Occipital lobe (tissue), 1 donor: ENCODE measurements at regions not wholly inside any gene's neighbourhood (a gene's known extent, or its start where the extent isn't known, plus 50 kb on each side); places are given as distances from the start of the nearest gene placed in this dataset.
"Not testable (repeated sequence)": the region's sequence is repeated elsewhere in the genome, so short reads cannot be mapped to it uniquely, and the experiment has no call there.

Experiments used
- DNase-seq: peaks from one replicate; lab custom pipeline; 2025; lab: John Stamatoyannopoulos, UW

DNA sequence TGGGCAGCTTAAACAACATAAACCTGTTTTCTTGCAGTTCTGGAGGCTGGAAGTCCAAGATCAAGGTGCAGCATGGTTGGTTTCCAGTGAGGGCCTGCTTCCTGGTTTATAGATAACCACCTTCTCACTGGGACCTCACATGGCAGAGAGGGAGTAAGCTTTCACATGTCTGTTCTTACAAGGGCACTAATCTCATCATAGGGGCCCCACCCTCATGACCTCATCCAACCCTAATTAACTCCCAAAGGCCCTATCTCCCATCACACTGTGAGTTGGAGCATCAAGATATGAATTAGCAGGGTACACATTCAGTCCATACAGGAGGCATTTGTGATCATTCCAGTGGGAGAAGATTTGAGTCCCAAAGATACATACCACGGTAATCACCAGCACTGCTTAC lies 50.5 kb upstream of the GRIN2A start:
- no peak for DNase-seq

DNA sequence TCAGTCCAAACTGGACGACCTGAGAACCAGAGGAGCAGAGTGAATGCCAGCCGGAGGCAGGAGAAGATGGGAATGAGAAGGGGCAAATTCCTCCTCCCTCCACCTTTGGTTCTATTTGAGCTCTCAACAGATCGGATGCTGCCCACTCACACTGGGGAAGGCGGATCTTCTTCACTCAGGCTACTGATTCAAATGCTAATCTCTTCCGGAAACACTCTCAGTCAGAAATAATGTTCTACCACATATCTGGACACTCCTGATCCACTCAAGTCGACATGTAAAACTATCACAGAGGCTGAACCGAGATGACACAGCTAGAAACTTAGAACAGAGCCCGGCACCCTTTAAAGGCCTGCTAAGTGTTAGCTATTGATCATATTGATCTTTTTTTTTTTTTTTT lies 57.4 kb upstream of the GRIN2A start:
- DNase-seq = no peak

DNA sequence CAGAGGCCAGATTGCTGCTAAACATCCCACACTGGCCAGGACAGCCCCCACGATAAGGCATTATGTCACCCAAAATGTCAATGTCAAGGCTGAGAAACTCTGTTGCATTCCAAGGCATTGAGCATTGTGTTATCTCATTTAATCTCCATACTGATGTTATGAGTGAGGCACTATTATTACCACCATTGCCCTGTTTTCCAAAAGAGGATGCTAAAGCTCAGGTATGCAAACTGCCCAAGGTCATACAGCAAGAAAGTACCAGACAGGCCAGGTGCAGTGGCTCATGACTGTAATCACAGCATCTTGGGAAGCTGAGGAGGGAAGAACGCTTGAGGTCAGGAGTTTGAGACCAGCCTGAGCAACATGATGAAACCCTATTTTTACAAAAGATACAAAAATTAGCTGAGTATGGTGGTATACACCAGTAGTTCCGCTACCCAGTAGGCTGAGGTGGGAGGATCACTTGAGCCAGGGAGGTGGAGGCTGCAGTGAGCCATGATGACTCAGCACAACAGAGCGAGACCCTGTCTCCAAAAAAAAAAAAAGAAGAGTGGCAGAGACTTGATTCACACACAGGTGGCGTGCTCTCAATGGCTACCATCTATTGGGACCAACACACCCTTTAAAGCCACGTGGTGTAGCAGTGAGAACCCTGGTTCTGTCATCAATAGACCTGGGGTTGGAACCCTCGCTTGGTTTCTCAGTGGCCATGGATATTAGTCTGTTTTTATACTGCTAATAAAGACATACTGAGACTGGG lies 58.8 kb upstream of the GRIN2A start:
- DNase-seq = no peak

DNA sequence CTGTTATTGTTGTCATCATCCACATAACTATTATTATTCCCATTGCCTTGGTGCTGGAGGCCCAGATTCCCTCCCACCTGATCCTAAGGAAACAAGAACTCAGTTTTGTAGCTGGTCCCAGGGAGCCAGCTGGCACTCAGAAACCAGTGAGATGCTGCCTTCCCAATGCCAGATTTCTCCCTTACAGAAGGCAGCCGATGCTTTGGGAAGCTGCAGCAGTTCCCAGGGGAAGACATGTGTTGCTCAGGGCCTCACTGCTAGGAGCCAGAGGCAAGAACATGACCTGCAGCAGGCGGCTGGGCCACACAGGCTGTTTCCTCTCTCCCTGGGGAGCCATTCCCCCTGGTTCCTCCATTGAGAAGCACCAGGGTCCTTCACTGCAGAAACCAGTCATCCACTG lies 59.9 kb upstream of the GRIN2A start:
- peak; percentile 63 for DNase-seq

DNA sequence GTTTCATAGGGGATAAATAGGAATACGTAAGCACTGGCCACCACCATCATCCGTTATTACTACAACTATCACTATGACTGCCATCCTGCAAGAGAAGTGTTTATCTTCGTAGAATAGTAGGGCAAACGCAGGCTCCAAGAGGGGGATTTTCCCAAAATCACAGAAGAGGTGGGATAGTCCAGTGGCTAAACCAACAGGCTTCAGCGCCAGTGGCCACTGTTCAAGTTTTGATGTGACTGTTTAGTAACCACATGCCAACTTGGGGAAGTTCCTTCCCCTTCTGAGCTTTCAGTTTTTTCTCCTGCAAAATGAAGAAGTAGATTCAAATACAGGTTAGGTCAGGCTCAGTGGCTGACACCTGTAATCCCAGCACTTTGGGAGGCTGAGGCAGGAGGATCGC lies 60.7 kb upstream of the GRIN2A start:
- no peak for DNase-seq

DNA sequence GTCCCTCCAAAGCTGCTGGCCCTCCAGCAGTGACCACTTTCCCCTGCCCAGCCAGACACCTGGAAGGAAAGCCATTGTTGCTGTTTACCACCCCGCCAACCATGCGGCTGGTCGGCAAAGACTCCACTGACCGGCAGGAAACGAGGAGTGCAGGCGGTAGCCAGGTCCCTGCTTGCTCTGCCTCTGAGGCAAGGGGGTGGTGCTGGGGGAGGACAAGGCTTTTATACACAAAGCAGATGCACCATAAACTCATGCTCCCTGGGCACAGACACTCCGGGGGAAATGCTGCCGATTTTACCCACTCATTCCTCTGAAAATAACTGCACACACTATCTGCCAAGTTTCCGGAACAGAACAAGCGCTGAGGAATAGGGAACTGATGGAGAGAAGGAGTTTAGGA lies 62.8 kb upstream of the GRIN2A start:
- peak; percentile 53 for DNase-seq

DNA sequence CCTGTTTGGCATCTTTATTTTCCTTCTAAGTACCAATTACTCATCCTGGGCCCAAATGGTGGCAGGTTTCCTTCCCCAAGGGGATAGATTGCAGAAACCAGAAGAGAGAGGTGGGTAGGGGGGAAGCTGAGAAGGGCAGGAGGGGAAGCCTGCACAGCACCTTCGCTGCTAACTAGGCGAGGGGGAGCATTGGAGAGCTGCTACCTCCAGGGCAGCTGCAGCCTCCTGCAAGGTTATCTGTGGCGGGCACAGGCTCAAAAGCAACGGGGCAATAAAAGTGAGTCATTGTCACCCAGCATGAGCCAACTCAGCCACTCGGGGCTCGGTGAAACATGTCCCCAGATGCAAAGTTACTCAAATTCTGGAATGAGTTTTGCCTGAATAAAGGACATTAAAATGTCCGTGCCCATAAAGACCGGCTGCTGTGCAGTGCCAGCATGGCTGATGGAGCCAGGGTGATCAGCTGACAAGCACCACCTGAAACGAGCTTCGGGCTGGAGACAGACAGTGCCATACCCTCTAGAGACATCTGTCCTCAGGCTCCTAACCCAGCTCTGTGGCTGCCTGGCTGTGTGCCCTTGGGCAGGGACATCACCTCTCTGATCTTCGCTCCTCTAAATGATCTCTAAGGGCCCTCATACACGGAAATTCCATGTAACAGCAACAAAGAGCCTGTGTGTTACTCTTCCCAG lies 68.1 kb upstream of the GRIN2A start:
- no peak for DNase-seq

DNA sequence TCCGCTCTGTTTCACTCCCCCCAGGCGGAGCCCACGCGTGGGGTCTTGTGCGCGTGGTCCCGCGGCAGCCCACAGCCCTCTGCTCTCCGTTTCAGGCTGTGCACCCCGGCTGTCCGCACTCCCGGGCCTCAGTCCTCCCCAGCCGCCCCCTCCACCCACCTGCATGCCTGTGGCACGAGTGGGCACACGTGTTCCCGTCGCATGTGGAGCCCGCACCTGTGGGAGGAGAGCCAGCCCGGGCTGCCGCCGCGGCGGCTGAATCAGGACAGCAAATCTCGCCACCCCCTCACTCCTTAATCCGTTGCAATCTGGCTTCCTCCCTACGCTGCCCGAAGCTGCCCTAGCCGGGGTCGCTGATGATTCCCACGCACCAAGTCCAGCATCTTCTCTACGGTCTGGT lies 69.9 kb upstream of the GRIN2A start:
- no peak for DNase-seq

DNA sequence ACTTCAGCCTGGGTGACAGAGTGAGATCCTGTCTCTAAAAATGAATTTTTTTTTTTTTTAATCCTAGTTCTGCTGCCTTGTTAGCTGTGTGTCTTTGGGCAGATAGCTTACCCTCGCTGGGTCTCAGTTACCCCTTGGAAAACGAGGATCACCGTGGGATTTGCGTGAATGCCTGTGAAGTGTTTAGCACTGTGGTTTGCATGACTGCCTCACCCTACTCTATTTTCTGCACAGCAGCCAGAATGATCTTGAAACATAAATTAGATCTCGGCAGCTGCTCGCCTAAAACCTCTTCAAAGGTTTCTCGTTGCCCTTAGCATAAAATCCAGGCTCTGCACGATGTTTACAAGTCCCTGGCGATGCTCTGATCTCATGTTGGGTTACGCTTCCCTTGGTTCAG lies 71.2 kb upstream of the GRIN2A start:
- no peak for DNase-seq

DNA sequence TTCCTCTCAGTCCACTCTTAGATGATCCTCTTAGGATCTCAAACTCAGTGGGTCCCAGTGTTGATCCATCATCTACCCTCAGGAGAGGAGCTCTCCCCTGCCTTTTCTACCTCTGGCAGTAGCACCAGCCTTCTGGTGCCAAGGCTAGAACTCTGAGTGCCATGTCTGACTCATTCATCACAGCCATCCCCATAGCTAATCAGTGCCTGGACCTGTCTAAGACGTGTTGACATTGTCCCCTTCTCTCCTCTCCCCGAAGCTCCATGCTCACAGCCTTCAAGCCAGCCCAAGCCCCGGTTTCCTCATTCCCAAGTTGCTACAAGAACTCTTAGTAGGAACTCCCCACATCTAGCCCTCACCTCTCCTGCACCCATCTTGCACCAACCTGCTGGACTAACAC lies 73.5 kb upstream of the GRIN2A start:
- DNase-seq = no peak

DNA sequence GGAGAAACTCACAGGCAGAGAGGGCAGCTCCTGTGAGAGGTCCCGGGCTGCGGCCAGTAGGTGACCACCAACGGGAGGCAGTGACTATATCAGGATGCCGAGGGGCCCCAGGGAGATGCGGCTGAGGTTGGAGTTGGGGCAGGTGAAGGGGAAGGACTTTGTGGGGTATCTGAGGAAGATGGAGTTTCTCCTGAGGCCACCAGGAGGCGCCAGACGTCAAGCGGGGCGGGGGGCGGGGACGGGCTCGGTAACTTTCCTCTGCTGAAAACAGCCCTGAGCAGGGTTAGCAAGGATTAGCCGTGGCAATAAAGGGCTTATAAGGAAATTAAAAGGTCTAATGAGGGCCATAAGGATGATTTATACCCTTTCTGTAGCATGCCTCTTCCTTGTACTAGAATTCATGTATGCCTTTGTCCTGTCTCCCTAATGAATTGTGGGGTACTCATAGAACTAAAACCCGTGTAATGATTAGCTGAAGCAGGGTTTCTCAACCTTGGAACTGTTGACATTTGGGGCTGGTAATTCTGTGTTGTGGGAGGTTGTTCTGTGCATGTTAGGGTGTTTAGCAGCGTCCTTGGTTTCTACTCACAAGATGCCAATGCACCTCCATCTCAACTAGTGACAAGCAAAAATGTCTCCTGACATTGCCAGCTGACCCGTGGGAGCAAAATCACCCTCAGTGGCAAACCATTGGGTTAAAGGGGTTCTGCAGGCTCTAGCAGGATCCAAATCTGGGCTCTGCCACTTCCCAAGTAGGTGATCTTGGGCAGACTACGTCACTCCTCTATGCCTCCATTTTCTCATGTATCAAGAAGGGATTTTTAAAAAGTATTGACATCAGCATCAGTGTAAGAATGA lies 74.8 kb upstream of the GRIN2A start:
- DNase-seq = no peak

DNA sequence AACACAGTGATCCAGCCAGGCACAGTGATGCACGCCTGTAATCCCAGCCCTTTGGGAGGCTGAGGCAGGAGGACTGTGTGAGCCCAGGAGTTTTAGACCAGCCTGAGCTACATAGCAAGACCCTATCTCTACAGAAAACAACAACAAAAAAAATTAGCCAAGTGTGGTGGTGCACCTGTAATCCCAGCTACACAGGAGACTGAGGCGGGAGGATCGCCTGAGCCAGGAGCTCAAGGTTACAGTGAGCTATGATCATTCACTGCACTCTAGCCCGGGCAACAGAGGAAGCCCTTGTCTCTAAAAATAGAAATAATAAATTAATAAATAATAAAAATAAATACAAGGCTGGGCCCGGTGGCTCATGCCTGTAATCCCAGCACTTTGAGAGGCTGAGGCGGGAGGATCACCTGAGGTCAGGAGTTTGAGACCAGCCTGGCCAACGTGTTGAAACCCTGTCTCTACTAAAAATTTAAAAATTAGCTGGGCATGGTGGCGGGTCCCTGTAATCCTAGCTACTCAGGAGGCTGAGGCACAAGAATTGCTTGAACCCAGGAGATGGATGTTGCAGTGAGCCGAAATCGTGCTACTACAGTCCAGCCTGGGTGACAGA lies 75.5 kb upstream of the GRIN2A start:
- not testable (repeated sequence) for DNase-seq

DNA sequence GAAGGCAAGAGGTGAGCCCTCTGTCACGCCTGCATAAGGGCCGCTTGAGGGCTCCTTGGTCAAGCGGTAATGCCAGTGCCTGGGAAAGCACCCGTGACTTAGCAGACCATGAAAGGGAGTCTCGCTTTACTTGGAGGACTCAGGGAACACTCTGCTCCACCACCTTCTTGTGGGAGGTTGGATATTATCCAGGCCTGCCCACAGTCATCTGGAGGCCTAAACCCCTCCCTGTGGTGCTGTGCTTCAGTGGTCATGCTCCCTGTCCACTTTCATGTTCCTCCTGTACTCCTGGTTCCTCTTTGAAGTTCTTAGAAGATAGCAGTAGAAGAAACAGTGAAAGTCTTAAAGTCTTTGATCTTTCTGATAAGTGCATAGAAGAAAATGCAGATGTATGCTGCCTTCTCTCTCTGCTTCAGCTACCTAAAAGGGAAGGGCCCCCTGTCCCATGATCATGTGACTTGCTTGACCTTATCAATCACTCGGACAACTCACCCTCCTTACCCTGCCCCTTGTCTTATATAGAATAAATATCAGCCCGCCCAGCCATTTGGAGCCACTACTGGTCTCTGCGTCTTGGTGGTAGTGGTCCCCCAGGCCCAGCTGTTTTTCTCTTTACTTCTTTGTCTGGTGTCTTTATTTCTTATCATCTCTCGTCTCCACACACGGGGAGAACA lies 76.8 kb upstream of the GRIN2A start:
- not testable (repeated sequence) for DNase-seq

DNA sequence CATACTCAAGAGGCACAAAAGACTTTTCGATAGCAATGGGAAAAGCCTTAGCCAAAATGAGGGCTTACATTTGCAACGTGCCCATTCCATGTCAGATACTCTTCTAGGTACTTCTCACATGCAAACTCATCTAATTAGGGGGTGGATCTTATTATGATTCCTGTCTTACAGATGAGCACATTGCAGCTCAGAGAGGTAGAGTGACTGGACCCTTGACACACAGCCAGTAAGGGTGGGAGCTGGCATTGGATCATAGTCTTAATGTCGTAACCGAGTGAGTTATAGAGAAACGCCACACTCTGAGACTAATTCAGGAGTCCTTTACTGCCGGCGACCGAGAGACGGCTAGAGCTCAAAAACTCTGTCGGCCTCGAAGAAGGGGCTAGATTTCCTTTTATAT lies 78.8 kb upstream of the GRIN2A start:
- DNase-seq = no peak

DNA sequence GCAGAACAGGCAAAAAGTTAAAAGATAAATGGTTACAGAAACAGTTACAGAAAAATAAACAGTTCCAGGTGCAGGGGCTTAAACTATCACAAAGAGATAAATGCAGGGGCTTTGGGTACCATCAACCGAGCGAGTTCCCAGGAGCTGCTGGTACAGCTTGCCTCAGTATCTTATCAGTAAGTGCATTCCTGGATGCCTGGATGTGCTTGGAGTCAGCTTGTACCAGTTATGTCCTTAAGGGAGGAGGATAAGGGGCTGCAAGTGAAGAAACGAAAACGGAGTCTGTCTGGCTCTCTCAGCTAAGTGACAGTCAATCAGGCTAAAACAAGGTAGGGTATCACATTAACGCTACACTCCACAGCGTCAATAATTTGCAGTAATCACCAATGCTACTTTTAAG lies 79.3 kb upstream of the GRIN2A start:
- DNase-seq = not testable (repeated sequence)

DNA sequence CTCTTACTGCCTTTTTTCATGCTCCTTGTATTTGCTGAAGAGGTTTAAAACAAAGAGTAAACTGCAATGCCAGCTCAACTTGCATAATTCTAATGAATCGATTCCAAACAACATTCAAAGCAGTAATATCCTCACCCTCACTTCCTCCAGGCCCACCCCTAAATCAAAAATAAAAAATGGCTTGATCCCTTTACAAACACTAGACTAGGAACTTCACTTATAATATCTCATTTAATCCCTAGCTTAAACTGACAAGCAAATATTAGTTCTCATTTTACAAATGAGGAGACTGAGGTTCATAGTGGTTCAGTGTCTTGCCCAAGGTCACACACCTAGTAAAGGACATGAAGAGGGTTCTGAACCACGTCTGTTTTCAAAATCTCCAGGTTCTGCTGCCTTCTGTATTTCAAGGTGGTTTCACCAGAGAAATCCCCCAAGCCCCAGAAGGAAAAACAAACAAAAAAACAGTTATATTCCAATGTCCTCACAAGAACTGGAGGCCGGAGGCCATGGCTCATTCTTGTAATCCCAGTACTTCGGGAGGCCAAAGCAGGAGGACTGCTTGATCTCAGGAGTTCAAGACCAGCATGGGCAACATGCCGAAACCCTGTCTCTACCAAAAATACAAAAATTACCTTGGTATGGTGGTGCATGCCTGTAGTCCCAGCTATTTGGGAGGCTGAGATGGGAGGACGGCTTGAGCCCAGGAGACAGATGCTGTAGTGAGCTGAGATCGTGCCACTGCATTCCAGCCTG lies 80.3 kb upstream of the GRIN2A start:
- DNase-seq = no peak

DNA sequence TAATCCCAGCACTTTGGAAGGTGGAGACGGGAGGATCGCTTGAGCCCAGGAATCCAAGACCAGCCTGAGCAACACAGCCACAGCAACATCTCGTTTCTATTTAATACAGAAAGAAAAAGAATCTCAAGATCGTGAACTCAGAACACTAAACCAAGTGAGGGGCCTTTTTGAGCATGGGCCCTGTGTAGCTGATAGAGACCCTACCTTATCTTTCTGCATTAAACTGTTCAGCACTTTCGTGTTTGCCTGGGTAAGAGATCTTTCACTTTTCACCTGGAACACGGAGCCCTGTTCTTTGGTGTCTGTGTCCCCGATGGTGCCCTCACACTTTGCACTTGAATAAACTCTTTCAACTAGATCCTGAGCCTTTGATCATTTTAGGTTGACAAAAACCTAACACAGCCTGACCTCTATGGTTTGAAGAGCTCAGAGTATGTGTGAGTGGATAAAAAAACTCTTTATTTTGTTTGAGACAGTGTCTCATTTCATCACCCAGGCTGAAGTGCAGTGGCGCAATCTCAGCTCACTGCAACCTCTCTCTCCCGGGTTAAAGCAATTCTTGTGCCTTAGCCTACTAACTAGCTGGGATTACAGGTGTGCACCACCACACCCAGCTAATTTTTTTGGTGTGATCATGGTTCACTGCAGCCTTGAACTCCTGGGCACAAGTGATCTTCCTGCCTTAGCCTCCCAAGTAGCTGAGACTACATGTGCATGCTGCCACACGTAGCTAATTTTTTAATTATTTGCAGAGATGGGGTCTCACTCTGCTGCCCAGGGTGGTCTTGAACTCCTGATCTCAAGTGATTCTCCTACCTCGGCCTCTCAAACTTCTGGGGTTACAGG lies 83.8 kb upstream of the GRIN2A start:
- no peak for DNase-seq

DNA sequence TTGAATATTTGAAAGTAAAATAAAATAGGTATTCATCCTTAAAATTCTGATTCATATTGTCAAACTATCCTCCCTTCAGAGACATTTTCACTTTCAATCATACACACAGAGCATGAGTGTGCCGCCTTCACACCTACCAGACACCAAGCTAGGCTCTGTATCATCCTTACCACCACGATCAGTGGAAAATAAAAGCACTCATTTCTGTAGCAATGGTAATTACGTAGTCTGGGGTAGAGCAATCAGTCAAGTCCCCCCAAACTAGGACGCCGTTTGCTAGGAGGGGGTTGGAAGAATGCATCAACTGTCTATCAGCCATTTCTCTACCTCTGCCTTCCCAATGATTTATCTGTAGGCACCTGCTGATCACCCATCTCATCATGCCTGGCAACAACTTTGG lies 84.6 kb upstream of the GRIN2A start:
- DNase-seq = no peak

DNA sequence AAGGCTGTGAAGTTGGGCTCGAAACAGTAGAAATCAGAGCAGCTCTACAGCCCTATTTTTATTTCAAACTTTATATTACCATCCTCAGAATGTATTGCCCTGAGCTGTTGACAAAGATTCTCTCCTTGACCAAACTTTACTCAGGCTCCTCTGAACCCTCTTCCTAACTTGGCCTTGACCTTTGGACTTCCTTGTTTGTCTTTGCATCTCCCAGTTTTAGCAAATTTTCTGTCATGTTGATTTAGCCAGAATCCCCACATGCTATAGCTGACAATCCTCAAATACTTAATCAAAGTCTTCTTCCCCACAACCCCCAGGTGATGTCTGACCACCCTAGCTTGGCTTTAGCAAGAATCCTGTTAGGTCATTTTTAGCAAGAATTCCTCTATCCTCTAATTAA lies 87.4 kb upstream of the GRIN2A start:
- no peak for DNase-seq
